ENCODE measurements at regions not wholly inside any gene's neighbourhood (a gene's known extent, or its start where the extent isn't known, plus 50 kb on each side); places are given as distances from the start of the nearest gene placed in this dataset.
"Not testable (repeated sequence)": the region's sequence is repeated elsewhere in the genome, so short reads cannot be mapped to it uniquely, and the experiment has no call there.

DNA sequence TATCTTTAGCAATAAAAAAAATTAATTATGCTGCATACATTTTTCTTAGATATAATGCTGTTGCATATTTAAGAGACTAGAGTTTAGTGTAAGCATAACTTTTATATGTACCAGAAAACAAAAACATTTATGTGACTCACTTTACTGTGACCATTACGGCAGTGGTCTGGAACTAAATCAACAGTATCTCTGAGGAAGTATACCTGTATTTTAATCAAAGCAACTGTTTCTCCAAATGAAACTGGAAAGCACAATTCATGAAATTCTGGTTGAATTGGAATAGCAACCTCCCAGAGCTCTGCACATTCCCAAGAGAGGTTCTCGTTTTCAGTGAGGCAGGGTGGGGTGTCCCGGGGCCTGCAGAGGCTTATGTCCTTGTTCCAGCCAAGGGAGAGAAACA, 112.2 kb upstream of the TACR1 start:
- no peaks in the 10 kb centered on the region for H3K36me3 Mint-ChIP-seq (ENCODE audit: low read depth)
- no peak overlapping the region for H3K4me3 Mint-ChIP-seq
- H3K27ac Mint-ChIP-seq = no peak overlapping the region

DNA sequence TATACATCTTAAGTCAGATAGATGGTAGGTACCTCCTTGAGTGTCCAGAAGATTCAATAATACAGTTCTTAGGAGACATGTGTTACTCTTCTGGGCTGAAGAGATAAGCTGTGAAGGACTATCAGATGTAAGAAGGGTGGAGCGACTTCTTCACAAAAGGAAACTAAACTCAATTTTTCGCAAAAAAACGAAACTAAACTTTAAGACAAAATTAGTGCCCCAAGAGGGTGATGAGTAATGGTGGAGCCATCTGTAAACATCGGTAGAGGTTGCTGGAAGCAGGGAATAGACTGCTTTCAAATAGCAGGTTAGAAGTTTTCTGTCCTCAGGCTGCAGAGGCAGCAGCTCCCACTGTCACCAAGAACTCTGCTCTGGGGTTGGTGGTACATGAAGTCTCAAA, 111.6 kb upstream of the TACR1 start:
- no peaks in the 10 kb centered on the region for H3K36me3 Mint-ChIP-seq (ENCODE audit: low read depth)
- no peaks in the 10 kb centered on the region for H3K4me1 Mint-ChIP-seq
- ATAC-seq = no peak
- H3K4me3 Mint-ChIP-seq = no peak overlapping the region
- H3K9me3 ChIP-seq (ENCODE audit: control insufficient read depth, low read length, poor library complexity, severe bottlenecking) = no peaks in the 10 kb centered on the region
- no peak for DNase-seq
- H3K27ac Mint-ChIP-seq = no peak overlapping the region
- H3K27me3 Mint-ChIP-seq = peaks cover 20% of the 10 kb centered on the region

More for the DNA sequence above, 112.2 kb upstream of the TACR1 start:
- DNase-seq (no peak), ATAC-seq (no peak)
- Mint-ChIP-seq H3K27me3 (peaks cover 20% of the 10 kb centered on the region), H3K4me1 (no peaks in the 10 kb centered on the region)
- no peaks in the 10 kb centered on the region for H3K9me3 ChIP-seq (ENCODE audit: control insufficient read depth, low read length, poor library complexity, severe bottlenecking)

DNA sequence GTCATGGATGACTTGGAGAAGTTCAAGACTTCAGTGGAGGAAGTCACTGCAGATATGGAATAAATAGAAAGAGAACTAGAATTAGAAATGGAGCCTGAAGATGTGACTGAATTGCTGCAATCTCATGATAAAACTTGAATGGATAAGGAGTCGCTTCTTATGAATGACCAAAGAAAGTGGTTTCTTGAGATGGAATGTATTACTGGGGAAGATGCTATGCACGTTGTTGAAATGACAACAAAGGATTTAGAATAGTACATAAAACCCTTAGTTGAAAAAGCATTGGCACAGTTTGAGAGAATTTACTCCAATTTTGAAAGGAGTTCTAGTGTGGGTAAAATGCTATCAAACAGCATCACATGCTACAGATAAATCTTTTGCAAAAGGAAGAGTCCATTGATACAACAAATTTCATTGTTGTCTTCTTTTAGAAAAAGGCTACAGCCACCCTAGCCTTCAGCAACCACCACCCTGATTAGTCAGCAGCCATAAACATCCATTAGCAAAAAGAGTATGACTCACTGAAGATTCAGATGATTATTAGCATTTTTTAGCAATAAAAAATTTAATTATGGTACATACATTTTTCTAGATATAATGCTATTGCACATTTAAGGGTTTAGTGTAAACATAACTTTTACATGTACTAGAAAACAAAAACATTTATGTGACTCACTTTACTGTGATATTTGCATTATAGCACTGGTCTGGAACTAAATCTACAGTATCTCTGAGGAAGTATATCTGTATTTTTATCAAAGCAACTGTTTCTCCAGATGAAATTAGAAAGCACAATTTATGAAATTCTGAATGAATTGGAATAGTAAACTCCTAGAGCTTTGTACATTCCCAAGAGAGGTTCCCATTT, 110.5 kb upstream of the TACR1 start:
- Mint-ChIP-seq H3K36me3 (ENCODE audit: low read depth) (no peaks in the 10 kb centered on the region), H3K27me3 (peaks cover 21% of the 10 kb centered on the region), H3K27ac (no peak overlapping the region), H3K4me3 (no peak overlapping the region), H3K4me1 (no peaks in the 10 kb centered on the region)
- DNase-seq (no peak), ATAC-seq (no peak)
- no peaks in the 10 kb centered on the region for H3K9me3 ChIP-seq (ENCODE audit: control insufficient read depth, low read length, poor library complexity, severe bottlenecking)

DNA sequence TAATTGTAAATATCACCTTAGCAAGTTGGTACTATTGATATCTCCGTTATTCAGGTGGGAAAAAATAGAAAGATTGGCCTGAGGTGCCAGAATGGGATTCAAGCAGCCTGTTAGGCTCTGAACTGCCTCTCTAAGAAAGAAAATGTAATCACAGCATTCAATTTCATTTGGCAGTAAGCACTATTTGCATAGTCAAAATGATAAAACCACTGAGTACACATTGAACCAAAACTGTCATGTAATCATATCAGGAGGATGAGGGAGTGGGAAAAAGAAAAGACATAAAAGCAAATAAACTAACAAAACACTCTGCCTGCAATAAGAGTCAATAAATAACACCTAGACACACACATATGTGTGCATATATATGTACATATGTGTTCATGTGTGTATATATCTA, 103.9 kb upstream of the TACR1 start:
- Mint-ChIP-seq H3K4me3 (no peak overlapping the region), H3K27ac (no peak overlapping the region), H3K4me1 (no peaks in the 10 kb centered on the region), H3K27me3 (peaks cover 14% of the 10 kb centered on the region), H3K36me3 (ENCODE audit: low read depth) (no peaks in the 10 kb centered on the region)
- H3K9me3 ChIP-seq (ENCODE audit: control insufficient read depth, low read length, poor library complexity, severe bottlenecking) = no peaks in the 10 kb centered on the region
- ATAC-seq (no peak), DNase-seq (no peak)

DNA sequence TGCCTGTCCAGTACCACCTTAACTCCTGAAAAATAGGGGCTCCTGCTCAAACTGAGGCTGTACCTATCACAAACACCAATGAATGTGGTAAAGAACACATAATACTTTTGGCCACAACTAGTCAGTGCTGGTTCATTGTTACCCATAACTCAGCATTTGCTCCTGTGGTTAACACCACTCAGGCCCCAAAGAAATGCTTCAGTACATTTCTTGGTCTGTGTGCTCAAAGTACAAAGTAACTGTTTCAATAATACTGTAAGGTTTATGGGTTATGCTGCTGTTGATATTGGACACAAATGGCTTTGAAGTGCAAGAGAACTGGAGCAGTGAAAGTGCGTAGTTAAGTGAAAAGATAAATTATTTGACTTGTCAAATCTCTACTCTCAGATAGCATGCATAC, 95.0 kb upstream of the TACR1 start:
- Mint-ChIP-seq H3K4me3 (no peak overlapping the region), H3K27ac (no peak overlapping the region), H3K36me3 (ENCODE audit: low read depth) (no peaks in the 10 kb centered on the region), H3K4me1 (no peaks in the 10 kb centered on the region), H3K27me3 (peaks cover 14% of the 10 kb centered on the region)
- DNase-seq (no peak), ATAC-seq (no peak)
- no peaks in the 10 kb centered on the region for H3K9me3 ChIP-seq (ENCODE audit: control insufficient read depth, low read length, poor library complexity, severe bottlenecking)

DNA sequence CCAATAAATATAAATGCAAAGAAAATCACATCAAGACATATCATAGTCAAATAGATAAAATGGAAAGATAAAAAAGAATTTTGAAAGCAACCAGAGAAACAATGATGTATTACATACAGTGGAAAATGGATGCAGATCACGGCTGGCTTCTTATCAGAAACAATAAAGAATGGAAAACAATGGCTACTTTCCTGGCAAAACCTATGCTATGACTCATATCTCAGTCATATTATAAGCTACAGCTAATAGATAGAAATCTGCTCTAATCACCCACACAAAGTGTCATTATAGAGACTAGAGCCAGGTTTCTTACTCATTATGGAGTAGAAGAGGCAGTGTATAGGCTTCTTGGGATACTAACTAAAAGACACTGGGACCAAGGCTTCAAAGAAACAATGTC, 93.5 kb upstream of the TACR1 start:
- Mint-ChIP-seq H3K4me3 (no peak overlapping the region), H3K4me1 (no peaks in the 10 kb centered on the region), H3K27me3 (peaks cover 11% of the 10 kb centered on the region), H3K27ac (no peak overlapping the region), H3K36me3 (ENCODE audit: low read depth) (no peaks in the 10 kb centered on the region)
- ATAC-seq = no peak
- DNase-seq = no peak
- no peaks in the 10 kb centered on the region for H3K9me3 ChIP-seq (ENCODE audit: control insufficient read depth, low read length, poor library complexity, severe bottlenecking)

DNA sequence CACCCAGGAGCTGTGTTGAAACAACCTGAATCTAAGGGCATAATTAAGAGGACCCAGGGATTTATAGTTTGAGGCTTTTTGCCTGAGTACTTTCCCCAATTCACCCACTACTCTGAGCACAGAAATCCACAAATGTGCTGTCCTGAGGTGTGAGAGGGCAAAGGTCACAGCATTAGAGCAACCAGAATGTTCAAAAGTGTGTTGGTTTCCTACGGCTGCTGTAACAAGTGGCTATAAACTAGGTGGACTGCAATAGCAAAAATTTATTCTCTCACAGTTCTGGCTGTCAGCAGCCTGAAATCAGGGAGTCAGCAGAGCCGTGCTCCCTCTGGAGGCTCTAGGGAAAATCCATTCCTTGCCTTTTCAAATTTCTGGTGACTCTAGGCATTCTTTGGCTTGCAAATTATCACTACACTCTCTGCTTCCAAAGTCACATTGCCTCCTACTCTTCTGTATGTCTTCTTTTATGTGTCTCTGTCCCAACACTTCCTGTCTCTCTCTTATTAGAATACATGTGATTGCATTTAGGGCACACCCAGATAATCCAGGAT, 91.4 kb upstream of the TACR1 start:
- ATAC-seq (no peak), DNase-seq (no peak)
- Mint-ChIP-seq H3K4me1 (no peaks in the 10 kb centered on the region), H3K4me3 (no peak overlapping the region), H3K27me3 (peaks cover 17% of the 10 kb centered on the region), H3K27ac (no peak overlapping the region), H3K36me3 (ENCODE audit: low read depth) (no peaks in the 10 kb centered on the region)
- no peaks in the 10 kb centered on the region for H3K9me3 ChIP-seq (ENCODE audit: control insufficient read depth, low read length, poor library complexity, severe bottlenecking)

DNA sequence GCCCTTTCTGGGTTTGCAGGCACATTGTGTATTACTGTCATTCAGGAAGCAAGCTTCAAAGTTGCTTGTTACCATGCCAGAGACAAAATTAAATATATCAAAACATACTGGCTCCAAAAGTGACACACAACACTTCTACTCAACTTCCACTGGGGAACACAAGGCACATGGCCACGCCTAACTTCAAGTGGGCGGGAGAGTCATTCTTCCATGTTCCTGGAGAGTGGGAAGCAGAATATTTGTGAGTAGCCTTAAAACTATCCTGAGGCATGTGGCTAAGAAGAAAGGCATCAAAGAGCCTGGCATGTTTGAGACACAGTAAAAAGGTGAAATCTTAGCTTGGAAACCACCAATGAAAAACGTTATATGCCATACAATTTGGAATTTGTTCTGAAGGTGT, 90.5 kb upstream of the TACR1 start:
- no peak for ATAC-seq
- DNase-seq = no peak
- Mint-ChIP-seq H3K27me3 (peaks cover 17% of the 10 kb centered on the region), H3K4me1 (no peaks in the 10 kb centered on the region), H3K4me3 (no peak overlapping the region), H3K36me3 (ENCODE audit: low read depth) (no peaks in the 10 kb centered on the region), H3K27ac (no peak overlapping the region)
- H3K9me3 ChIP-seq (ENCODE audit: control insufficient read depth, low read length, poor library complexity, severe bottlenecking) = no peaks in the 10 kb centered on the region

DNA sequence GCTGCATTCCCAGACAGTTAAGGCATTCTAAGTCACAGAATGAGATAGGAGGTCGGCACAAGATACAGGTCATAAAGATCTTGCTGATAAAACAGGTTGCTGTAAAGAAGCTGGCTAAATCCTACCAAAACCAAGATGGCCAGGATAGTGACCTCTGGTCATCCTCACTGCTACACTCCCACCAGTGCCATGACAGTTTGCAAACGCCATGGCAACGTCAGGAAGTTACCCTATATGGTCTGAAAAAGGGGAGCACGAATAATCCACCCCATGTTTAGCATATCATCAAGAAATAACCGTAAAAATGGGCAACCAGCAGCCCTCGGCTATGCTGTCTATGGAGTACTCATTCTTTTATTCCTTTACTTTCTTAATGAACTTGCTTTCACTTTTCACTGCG, 89.9 kb upstream of the TACR1 start:
- H3K4me3 Mint-ChIP-seq; H3K36me3 Mint-ChIP-seq (ENCODE audit: low read depth); H3K27ac Mint-ChIP-seq; H3K9me3 ChIP-seq (ENCODE audit: control insufficient read depth, low read length, poor library complexity, severe bottlenecking); ATAC-seq; H3K4me1 Mint-ChIP-seq; DNase-seq: not testable (repeated sequence)
- H3K27me3 Mint-ChIP-seq = peaks cover 17% of the 10 kb centered on the region

DNA sequence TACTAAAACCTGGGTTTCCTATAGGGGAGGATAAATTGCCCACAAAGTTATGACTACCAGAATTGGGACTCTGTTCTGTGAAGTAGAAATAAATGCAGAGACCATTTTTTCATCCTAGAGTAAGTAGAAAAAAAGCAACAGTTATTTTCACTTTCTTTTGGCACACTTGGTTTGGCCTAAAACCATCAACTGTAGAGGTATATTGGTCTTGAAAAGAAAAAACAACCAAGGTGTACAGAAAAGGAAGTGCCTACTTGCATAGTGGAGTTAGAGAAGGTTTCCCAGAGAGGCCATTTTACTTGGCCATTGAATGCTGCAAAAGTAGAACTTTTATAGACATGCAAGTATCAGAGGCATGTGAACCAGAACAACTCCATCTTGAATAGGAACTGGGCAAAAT, 89.4 kb upstream of the TACR1 start:
- Mint-ChIP-seq H3K4me3 (no peak overlapping the region), H3K4me1 (no peaks in the 10 kb centered on the region), H3K27me3 (peaks cover 17% of the 10 kb centered on the region), H3K27ac (no peak overlapping the region), H3K36me3 (ENCODE audit: low read depth) (no peaks in the 10 kb centered on the region)
- ATAC-seq (no peak), DNase-seq (no peak)
- no peaks in the 10 kb centered on the region for H3K9me3 ChIP-seq (ENCODE audit: control insufficient read depth, low read length, poor library complexity, severe bottlenecking)

DNA sequence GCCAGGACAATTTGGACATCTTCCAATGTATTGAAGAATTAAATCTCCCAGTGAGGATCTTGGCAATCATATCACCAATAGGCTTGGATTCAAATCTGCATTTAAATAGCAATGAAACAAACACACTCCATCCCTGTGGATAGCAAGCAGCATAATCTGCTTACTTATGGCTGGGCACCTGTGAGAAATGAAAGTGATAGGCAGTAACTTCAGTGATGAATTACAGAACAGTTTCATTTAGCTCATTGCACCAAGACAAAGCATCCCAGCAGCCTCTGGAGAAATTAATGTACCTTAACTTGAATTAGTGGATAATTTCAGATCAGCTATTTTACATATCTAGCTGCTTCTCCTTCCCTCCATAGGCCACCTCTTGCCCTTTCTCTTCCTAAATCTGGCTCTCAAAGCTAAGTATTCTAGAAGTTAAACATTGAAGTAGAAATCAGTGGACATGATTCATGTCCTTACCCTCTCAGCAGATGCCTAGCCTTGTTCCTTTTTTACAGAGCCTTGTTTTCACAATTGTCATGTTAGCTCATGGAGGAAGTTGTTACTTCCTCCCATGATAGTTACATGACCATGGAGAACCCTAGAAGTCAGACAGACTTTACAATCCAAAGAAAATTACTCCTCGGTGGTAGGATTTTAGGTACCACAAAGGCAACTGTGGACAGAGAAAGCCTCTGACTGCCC, 88.5 kb upstream of the TACR1 start:
- Mint-ChIP-seq H3K4me1 (no peaks in the 10 kb centered on the region), H3K27me3 (peaks cover 17% of the 10 kb centered on the region), H3K36me3 (ENCODE audit: low read depth) (no peaks in the 10 kb centered on the region), H3K27ac (no peak overlapping the region), H3K4me3 (no peak overlapping the region)
- ATAC-seq = no peak
- no peaks in the 10 kb centered on the region for H3K9me3 ChIP-seq (ENCODE audit: control insufficient read depth, low read length, poor library complexity, severe bottlenecking)
- DNase-seq = no peak

DNA sequence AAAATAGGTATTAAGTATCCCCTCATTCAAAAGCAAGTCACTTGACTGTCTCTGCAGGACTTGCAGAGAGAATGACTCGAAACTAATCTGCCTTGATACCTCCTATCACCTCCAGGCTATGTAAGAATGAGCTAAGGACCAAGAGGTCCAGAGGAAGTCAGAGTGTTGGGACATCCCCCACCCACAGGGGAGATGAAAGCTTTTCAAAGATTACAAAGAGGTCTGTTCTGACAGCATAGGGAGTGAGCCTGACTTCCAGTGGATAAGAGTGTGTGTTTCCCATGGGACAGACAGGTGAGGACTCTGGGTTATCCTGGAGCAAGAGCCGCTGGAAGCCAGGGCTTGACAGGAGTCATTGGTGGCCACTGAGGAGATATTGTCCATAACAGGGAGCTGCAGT, 85.0 kb upstream of the TACR1 start:
- Mint-ChIP-seq H3K4me3 (no peak overlapping the region), H3K27ac (no peak overlapping the region), H3K36me3 (ENCODE audit: low read depth) (no peaks in the 10 kb centered on the region), H3K4me1 (no peaks in the 10 kb centered on the region), H3K27me3 (peaks cover 17% of the 10 kb centered on the region)
- DNase-seq = no peak
- H3K9me3 ChIP-seq (ENCODE audit: control insufficient read depth, low read length, poor library complexity, severe bottlenecking) = no peaks in the 10 kb centered on the region
- no peak for ATAC-seq

DNA sequence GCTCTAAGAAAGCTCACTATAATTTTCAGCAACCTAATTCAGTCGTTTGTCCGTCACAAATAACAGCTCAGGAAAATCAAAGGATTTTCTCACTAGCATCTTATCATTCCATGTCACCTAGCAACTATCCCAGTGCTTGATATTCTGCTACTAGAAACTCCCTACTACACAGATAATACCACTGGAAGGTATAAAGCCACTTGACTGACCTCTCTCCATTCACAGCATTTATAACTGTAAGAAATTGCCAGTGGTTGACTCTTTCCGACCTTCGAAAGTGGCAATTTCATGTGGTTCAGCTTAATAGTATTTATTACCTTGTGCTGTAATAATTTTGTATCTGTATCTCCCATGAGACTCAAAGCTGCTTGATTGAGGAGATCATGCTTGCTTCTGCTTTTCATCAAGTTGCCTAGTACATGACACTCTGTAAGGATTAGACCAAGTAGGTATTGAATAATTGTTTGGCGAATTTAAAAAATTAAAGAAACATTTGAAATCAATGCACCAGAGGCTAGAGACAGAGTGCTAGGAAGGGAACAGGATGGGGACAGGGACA, 79.6 kb upstream of the TACR1 start:
- H3K9me3 ChIP-seq (ENCODE audit: control insufficient read depth, low read length, poor library complexity, severe bottlenecking) = no peaks in the 10 kb centered on the region
- ATAC-seq (no peak), DNase-seq (no peak)
- H3K27me3 Mint-ChIP-seq = peaks cover 6% of the 10 kb centered on the region
- no peak overlapping the region for H3K27ac Mint-ChIP-seq
- no peak overlapping the region for H3K4me3 Mint-ChIP-seq
- H3K4me1 Mint-ChIP-seq = no peaks in the 10 kb centered on the region
- H3K36me3 Mint-ChIP-seq (ENCODE audit: low read depth) = peaks cover 3% of the 10 kb centered on the region
